GM23248 (cell line): ENCODE measurements at regions not wholly inside any gene's neighbourhood (a gene's known extent, or its start where the extent isn't known, plus 50 kb on each side); places are given as distances from the start of the nearest gene placed in this dataset.

Source experiments
- EZH2 ChIP-seq: fragments of 200-600 bp; sonication (generic); IDR thresholded peaks from 2 replicates; pipeline ENCODE4 v1.6.1; 2018; ENCODE audit warnings: antibody characterized with exemption, mild to moderate bottlenecking; ENCODE audit not compliant: insufficient read depth, poor library complexity, severe bottlenecking
- EZH2phosphoT487 ChIP-seq: fragments of 200-600 bp; sonication (generic); IDR thresholded peaks from 2 replicates; pipeline ENCODE4 v1.6.1; 2018; ENCODE audit warnings: antibody characterized with exemption, moderate library complexity, mild to moderate bottlenecking, low read depth; ENCODE audit not compliant: insufficient read depth

GRCh38 chr5:87099291-87099839 lies 168.3 kb upstream of the RASA1 start:
- no peak for TF ChIP-seq EZH2
- TF ChIP-seq EZH2phosphoT487: no peak
